AG09319 (cell line): ENCODE measurements at regions not wholly inside any gene's neighbourhood (a gene's known extent, or its start where the extent isn't known, plus 50 kb on each side); places are given as distances from the start of the nearest gene placed in this dataset.

ENCODE experiments used
- DNase-seq: peaks from one replicate; pipeline ENCODE4 v3.0.0-alpha.2; 2010; ENCODE audit warnings: low read depth; ENCODE audit errors: extremely low read depth
- CTCF ChIP-seq: IDR thresholded peaks from 2 replicates; pipeline ENCODE4 v1.5.1; 2011; ENCODE audit warnings: low read depth, mild to moderate bottlenecking, inconsistent platforms, low read length, moderate library complexity

GRCh38 chr13:50726164-50726563 lies 117.3 kb downstream of the DLEU7 start:
- TF ChIP-seq CTCF = no peak
- DNase-seq = no peak

GRCh38 chr13:50729177-50729576 lies 114.3 kb downstream of the DLEU7 start:
- DNase-seq = no peak
- TF ChIP-seq CTCF = no peak

GRCh38 chr13:50730496-50731351 lies 112.8 kb downstream of the DLEU7 start:
- TF ChIP-seq CTCF = no peak
- no peak for DNase-seq

- DNase-seq = peak; percentile 24
These were observed 112.1 kb downstream of the DLEU7 start for GRCh38 chr13:50731400-50731799.

GRCh38 chr13:50732712-50733111 lies 110.8 kb downstream of the DLEU7 start:
- peak; percentile 34 for DNase-seq

More at GRCh38 chr13:50731400-50731799, 112.1 kb downstream of the DLEU7 start:
- TF ChIP-seq CTCF = no peak

GRCh38 chr13:50733392-50733791 lies 110.1 kb downstream of the DLEU7 start:
- no peak for TF ChIP-seq CTCF

More at GRCh38 chr13:50732712-50733111, 110.8 kb downstream of the DLEU7 start:
- TF ChIP-seq CTCF = no peak

GRCh38 chr13:50735071-50735470 lies 108.4 kb downstream of the DLEU7 start:
- no peak for TF ChIP-seq CTCF
- DNase-seq = no peak

More at GRCh38 chr13:50733392-50733791, 110.1 kb downstream of the DLEU7 start:
- DNase-seq = no peak
